ENCODE measurements at regions not wholly inside any gene's neighbourhood (a gene's known extent, or its start where the extent isn't known, plus 50 kb on each side); places are given as distances from the start of the nearest gene placed in this dataset.
"Not testable (repeated sequence)": the region's sequence is repeated elsewhere in the genome, so short reads cannot be mapped to it uniquely, and the experiment has no call there.

DNA sequence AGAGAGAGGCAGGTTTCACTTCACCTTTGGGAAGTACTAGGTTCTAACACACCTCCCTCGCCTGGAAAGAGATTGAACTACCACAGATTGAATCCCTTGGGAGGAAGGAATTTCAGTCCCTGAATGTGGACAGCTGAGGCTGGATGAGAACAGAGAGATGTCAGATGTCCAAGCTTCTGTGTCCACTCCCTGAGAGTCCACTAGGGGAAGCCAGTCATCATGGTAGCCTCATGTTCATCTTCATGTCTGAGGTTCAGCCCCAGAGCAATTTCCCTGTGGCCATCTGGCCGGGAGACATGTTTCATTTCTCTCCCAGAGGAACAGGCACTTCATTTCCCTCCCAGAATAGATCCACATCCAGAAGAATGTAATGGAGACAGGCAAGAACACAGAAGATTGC is 74.8 kb downstream of the TRIM43 start:
- TF ChIP-seq, protein P1, sequence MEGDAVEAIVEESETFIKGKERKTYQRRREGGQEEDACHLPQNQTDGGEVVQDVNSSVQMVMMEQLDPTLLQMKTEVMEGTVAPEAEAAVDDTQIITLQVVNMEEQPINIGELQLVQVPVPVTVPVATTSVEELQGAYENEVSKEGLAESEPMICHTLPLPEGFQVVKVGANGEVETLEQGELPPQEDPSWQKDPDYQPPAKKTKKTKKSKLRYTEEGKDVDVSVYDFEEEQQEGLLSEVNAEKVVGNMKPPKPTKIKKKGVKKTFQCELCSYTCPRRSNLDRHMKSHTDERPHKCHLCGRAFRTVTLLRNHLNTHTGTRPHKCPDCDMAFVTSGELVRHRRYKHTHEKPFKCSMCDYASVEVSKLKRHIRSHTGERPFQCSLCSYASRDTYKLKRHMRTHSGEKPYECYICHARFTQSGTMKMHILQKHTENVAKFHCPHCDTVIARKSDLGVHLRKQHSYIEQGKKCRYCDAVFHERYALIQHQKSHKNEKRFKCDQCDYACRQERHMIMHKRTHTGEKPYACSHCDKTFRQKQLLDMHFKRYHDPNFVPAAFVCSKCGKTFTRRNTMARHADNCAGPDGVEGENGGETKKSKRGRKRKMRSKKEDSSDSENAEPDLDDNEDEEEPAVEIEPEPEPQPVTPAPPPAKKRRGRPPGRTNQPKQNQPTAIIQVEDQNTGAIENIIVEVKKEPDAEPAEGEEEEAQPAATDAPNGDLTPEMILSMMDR (IDR thresholded peaks at IDR 0.05) = not testable (repeated sequence)
- TF ChIP-seq EZH2 (IDR thresholded peaks at IDR 0.05; ENCODE audit: borderline replicate concordance, insufficient read depth, low read depth, low read length, poor library complexity, severe bottlenecking) = not testable (repeated sequence)
